Hippocampal formation (tissue), 2 donors: ENCODE measurements at regions not wholly inside any gene's neighbourhood (a gene's known extent, or its start where the extent isn't known, plus 50 kb on each side); places are given as distances from the start of the nearest gene placed in this dataset.
A peak's percentile ranks its signal among the peaks of the same experiment; 100 is the strongest.
"Not testable (repeated sequence)": the region's sequence is repeated elsewhere in the genome, so short reads cannot be mapped to it uniquely, and the experiment has no call there.

ENCODE experiments used
- DNase-seq, 2 donors: peaks; one replicate each; lab custom pipeline; 2025; lab: John Stamatoyannopoulos, UW

DNA sequence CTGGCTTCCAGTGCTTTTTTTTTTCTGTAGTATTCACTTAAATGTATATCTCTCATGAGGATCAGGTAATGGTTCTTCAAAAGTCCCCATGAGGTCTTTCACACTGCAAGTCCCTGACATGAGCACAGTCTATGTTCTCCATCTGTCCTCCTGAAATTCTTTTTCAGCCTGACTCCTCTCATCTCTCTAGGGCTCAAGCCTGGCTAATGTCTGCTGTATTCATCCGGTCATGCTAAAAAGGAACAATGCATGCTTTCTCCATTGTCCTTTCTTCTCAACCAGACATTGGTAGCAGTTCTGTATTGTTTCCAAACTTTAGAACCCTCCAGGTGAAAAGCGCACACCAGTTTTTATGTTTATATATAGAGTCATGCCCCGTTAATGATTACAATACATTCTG is 368.3 kb upstream of the OLFM3 start:
- no peak for DNase-seq

DNA sequence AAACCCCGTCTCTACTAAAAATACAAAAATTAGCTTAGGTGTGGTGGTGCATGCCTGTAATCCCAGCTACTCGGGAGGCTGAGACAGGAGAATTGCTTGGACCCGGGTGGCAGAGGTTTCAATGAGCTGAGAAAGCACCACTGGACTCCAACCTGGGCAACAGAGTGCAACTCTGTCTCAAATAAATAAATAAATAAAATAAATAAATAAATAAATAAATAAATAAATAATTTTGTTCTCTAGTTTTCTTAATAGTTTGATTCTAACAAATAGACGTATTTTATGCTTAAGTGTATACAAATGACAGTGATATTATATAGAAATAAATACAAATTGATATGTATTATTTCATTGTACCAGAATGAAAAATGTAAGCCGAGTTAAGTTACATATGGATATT is 339.9 kb upstream of the OLFM3 start:
- DNase-seq: no peak

DNA sequence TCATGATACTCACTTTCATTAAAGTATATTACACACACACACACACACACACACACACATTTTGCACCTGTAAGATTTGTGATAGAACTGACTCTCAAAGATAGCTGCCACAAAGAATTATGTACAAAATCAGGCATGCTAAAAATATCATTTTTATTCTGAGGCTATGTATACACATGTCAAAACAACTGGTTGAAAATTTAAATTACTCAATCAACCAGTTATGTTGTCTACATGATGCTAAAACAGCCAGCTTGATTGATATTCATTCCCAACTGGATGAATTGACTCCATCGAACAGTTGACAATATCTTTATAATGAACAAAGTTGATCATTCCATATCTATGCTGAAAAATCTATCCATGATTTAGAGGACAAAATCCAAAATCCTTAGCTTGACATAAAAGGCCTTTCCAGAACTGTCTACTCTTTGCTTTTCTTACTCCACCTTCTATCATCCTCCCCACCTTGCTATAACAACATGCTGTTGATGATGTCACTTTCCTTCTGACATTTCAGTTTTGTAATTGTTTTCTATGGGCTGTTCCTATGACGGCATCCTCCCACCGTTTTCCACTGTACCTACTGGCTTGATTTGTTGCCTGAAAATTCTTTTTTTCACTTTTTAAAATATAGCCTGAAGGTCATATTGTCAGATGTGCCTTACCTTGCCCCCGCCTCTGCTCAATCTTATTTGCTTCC is 321.5 kb upstream of the OLFM3 start:
- DNase-seq: no peak

DNA sequence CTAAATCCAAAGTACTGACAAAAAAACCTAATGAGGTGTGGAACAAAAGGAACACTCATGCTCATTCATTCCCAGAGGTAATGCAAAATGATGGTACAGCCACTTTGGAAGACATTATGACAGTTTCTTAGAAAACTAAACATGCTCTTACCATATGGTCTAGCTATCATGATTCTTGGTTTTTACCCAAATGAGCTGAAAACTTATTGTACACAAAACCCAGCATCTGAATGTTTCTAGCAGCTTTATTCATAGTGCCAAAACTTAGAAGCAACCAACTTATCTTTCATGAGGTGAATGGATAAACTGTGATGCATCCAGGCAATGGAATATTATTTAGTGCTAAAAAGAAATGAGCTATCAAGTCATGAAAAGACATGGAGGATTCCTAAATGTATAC is 318.4 kb upstream of the OLFM3 start:
- no peak for DNase-seq

DNA sequence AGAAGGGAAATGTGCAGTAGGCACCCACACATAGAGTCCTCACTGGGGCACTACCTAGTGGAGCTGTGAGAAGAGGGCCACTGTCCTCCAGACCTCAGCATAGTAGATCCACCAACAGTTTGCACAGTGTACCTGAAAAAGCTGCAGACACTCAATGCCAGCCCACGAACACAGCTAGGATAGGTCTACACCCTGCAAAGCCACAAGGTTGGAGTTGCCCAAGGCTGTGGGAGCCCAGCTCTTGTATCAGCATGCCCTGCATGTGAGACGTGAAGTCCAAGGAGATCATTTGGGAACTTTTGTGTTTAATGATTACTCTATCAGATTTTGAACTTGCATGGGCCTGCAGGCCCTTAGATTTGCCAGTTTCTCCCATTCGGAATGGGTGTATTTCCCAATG is 299.4 kb upstream of the OLFM3 start:
- DNase-seq: no peak

DNA sequence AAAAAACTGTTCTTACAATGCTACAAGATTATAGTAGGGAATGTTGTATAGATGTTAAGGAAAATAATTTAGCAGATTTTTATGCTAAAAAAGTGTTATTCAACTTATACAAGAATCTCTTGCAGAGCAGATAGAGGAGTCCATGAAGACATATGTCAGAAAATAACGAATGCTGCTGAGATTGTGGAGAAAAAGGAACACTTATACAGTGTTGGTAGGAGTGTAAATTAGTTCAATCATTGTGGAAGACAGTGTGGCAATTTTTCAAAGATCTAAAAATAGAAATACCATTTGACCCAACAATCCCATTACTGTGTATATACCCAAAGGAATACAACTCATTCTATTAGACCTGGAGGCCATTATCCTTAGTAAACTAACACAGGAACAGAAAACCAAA is 286.2 kb upstream of the OLFM3 start:
- DNase-seq: no peak

DNA sequence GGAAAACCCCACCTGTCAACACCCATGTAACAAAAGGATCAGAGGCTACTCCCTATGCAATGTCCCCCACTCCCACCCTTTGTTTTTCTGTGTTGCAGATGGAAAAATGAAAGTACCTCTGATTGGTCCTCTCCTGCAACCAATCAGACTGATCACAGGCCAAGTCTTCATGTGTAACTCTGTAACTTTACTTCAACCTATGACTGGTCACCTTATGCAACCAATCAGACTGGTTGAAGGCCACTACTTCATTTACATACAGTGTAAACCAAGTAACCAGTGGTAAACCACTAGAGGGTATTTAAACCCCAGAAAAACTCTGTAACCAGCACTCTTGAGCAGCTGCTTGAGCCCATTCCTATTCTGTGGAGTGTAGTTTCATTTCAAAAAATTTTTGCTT is 266.3 kb upstream of the OLFM3 start:
- no peak for DNase-seq

DNA sequence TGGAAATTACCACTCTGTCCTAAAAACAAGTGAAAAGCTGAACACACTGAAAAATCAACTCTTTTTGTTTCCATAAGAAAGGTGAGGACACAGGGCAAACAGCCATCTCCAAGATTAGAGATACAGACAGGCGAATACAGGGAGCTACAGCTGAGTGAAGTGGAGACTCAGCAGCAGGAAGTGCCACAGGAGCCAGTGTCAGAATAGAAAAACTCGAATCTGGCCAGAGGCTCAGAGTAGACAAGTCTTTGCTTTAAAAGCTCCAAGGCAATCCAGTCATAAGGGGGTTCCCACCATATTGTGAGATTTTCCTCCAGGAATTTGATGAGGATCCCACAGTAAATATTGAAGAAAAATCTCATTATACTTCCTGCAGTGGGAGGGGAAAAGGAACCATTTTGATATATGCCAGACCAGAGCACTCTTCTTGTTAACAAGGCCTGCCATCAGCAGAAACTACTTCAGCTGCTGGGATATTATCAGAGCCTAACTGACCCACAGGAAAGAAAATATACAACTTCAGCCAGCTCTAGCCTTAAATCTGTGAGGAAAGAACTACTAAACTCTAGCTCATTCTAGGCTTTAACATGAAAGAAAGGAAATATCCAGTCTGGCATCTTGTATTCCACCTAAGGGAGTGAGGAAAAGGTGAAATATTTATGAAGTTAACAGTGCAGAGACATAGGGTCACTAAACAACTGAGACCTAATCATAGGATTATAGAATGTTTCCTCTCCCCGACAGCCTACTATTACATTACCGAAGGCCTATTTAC is 256.2 kb upstream of the OLFM3 start:
- DNase-seq: no peak

DNA sequence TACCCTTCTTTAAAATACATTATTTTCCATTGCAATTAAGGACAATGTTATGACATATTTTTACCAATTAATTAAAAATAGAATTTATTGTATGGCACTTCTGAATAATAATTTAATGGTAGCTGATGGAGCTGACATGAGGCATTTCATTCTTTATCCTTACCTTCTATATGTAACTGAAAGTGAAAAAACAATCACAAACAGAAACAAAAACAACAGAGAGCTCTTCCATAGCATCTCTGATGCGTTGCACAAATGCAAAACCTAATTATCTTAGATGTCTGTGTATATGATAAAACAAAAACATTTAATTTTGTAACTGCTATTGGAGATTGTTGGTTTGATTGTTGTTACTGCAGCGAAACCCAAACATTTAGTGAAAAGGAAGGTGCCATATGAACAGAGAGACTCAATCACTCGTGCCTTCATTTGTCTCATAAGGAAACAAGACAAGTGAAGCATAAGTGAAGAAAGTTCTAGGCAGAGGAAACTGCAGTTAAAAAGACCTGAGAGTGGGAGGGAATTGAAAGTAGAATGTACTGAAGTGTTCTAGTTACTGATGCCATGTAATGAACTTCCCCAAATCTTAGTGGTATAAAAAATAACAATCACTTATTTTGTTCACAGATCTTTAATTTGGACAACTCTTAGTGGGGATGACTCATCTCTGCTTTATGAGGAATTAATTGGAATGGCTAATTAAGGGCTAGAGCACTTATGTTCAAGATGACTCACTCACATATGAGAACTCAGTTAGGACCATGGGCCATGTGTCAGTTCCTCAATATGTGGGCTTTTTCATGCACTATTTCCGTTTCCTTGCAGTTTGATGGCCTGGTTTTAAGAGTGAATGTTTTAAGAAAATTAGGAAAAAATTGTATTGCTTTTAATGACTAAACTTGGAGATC is 245.0 kb upstream of the OLFM3 start:
- no peak for DNase-seq

DNA sequence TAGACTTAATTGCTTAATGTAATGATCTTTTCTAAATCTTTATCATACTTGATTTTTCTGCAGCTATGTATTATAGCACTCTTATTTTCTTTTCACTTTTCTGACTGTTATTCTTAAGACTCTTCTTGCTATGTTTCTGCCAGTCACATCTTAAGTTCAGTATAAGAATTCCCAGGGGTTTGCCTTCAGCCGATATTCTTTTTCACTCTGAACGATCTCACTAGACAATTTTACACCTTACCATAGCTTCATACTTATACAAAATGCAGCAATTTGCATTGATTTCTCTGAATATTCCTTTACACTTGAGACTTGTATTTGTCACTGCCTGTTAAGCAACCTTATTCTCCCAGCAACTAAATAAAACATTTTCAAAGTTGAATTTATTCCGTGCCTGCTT is 242.5 kb upstream of the OLFM3 start:
- DNase-seq: no peak

DNA sequence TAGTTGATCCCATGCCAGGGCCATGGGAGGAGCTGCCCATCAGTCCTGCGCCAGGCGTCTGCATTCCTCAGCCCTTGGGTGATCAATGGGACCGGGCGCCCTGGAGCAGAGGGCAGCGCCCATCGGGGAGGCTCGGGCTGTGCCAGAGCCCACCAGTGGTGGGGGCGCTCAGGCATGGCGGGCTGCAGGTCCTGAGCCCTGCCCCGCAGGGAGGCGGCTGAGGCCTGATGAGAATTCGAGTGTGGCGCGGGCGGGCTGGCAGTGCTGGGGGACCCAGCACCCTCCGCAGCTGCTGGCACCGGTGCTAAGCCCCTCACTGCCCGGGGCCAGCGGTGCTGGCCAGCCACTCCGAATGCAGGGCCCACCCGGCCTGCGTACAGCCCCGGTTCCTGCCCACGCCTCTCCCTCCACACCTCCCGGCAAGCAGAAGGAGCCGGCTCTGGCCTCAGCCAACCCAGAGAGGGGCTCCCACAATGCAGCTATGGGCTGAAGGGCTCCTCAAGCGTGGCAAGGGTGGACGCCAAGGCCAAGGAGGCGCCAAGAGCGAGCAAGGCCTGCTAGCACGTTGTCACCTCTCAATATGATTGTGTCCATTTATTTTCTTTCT is 238.1 kb upstream of the OLFM3 start:
- no peak for DNase-seq

DNA sequence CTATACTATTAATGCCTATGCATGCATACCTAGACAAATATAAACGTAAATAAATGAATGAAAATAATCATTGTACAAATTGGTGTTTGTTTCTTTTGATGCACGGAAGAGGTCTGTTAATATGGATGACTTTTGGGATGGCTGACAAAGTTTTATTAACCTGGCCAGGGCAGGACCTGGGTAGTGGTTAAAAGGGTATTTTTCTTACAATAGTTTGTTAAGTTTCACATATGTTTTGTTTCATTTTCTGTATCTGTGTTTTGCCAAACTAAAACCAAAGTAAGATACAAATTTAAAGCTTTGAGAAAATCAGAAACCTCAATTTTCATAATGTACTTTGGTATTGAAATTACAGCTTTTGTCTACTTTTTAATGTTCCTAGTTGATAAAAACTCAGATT is 222.7 kb upstream of the OLFM3 start:
- no peak for DNase-seq

DNA sequence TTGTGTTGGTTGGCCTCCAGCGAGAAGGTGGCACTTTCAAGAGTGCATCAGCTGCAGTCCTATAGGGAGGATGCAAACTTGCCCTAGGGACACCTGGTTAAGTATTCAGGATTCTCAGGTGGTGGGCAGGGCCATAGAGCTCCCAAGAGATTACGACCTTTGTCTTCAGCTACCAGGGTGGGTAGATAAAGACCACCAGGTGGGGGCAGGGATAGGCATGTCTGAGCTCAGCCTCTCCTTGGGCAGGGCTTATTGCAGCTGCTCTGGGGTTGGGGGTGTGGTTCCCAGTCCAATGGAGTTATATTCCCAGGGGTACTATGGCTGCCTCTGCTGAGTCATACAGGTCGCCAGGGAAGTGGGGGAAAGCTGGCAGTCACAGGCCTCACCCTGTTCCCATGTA is 214.2 kb upstream of the OLFM3 start:
- not testable (repeated sequence) for DNase-seq

DNA sequence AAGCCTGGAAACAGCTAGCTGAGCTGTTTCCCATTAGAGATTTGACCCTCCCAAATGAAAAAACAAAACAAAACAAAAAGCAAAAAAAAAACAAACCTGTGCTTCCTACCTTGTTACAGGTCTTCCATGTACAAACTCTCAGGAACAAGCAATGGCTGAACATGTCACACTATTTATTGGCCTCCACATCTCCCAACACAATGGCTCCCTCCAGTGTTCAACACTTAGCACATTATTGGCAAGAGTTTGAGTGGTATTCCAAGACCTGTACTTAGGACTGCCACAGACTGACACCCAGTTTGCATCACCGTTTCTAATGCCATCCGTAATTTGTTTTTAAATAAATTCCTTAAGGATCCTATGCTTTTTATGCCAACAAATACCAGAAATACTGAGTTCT is 195.0 kb upstream of the OLFM3 start:
- peak in 1 of 2 donors; percentile 11 for DNase-seq

DNA sequence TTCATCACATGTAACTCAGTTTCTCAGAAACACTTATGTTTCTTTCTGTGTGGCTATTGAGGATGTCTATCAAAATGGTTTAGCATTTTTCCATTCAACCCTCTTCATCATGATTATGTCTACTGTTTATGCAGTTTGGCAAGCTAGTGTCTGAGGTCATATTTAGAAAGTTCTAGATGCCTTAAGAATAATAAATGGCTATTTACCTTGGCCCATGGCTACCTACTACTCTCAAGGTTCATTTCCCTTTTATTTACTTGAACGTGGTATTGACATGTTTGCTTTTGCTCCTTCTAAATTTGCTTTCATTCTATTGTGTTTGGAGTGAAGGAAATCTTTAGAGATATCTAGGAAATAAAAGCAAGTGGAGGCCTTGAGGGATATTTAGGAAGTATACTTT is 193.7 kb upstream of the OLFM3 start:
- DNase-seq: no peak

DNA sequence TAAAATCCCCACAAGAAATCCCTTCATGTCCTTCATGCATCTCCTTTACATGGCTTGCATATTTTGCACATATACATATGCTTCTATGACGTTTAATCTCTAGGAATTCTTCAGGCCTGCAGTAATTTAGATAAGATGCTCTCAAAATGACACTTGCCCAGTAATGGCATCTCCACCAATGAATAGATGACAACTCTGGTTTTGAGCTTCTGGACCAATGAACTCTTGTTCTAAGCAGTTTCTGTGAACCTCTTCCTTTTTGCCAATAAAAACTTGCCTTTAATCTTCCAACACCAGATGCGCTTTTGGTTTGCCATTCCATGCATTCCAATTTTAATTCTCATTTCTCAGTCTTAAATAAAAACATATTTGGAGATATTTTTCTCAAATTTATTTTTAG is 189.8 kb upstream of the OLFM3 start:
- no peak for DNase-seq

DNA sequence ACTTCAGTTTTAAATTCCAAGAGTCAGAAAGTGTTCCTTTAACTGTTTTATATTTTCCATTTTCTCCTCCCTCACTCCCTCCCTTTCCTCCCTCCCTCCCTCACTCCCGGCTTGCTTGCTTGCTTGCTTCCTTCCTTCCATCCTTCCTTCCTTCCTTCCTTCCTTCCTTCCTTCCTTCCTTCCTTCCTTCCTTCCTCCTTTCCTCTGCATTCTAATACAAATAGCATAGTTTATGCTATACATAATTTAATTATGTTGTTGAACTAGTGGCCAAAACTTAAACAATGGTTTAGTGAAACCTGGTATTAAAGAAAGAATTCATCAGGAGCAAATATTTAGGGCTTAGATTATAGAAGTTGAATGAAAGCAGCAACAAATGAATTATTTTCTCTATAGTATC is 188.5 kb upstream of the OLFM3 start:
- DNase-seq: no peak

DNA sequence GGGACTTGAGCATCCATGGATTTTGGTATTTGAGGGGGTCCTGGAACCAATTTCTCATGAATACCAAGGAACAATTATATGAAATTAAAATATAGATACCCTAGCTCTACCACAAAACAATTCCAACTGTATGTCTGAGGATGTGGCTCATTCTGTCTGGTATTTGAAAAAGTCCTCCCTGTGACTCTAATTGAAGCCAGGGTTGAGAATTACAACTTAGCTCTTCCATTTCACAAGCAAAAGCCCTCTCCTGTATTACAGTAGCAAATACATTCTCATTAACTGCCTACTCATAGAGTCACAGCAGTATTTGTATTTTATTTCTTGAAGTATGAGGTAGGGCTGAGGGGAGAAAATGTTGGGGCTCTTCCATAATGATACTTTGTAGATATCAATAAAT is 187.8 kb upstream of the OLFM3 start:
- no peak for DNase-seq

DNA sequence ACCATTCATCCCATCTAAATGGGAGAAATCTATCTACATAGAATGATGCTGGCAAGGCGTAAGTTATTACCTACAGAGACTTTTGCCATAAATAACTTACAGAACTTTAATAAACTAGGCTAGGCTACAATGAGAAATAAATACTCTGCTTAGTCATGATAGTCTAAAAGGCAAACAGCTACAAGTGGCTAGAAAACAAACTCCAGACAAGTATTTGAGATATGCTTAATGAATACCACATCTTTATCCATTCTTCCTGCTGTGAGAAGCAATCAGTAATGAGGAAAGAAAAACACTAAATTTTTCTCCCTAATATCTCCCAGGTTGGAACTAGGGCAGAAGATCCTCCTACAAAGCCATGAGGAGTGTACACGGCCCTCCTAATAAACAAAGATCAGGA is 187.0 kb upstream of the OLFM3 start:
- no peak for DNase-seq

DNA sequence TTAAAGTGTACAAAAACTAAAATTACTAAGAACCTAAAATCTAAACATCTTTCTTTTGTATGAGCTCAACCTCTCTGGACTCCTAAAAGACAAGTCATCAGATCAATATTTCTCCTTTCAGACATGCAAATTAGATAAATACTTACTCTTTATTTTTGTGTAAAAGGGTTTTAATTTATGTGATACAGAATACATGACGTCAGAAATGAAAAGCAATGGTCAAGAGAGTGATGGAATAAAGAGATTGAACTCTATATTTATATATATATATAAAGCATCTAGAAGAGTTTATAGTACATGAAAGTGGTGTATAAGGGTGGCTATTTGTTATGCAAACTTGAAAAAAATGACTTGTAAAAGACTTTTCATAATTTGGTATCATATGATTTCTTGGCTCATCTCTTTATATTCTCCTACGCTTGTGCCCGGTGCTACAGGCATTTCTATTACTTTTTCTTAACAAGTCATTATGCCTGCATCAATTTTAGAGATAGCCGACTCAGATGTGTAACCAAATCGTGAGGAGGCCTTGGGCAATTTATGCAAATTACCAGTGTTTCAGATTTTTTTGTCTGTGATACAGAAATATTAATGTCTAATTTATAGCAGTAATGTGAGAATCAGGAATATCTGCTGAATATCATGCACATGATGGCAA is 186.0 kb upstream of the OLFM3 start:
- no peak for DNase-seq

DNA sequence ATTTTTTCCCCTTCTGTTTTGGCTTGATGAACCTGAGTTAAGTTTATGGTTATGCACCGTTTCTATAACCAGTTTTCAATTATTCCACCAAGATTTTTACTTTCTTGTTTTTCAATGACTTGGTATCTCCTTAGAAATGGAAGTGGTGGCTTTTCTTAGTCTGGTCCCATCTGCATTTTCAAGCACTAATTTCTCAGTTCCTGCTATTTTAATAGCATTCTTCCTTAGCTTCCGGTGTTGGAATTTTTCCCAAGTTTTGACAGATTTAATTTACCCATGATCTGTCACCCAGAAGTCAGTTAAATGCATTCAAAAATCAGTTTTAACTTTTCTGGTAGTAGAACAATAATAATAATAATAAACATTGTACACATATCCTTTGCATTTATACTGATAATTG is 184.6 kb upstream of the OLFM3 start:
- no peak for DNase-seq

DNA sequence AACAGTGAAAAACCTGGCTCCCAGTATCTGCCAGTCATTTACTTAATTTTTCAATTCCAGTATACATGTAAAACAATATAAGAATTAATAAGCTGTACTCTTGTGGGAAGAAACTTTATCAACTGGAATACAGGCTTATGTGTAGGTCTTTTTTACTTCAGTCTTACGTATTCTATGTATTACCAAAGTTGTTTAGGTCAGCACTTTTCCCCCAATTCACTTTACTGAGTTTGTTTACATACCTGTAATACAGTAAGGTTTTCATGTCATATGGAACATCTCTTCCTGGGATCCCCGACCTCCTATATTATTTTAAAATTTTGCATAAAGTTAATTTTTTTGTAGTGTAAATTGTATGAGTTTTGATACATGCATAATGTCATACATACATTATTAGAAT is 181.8 kb upstream of the OLFM3 start:
- DNase-seq: no peak
